GM12878 (cell line): ENCODE measurements at regions not wholly inside any gene's neighbourhood (a gene's known extent, or its start where the extent isn't known, plus 50 kb on each side); places are given as distances from the start of the nearest gene placed in this dataset.

Experiments used
- BRCA1 ChIP-seq: IDR thresholded peaks from 2 replicates; pipeline ENCODE4 v1.6.1; 2011; ENCODE audit warnings: low read depth, low read length, improper control_type of control experiment
- PAX5 ChIP-seq: IDR thresholded peaks from 2 replicates; pipeline ENCODE4 v1.6.1; 2011; ENCODE audit warnings: low read depth, low read length, borderline replicate concordance
- POLR2A ChIP-seq: IDR thresholded peaks from 2 replicates; pipeline ENCODE4 v1.6.1; 2011; ENCODE audit warnings: low read depth, mild to moderate bottlenecking, low read length
- ZBED1 ChIP-seq: IDR thresholded peaks from 2 replicates; pipeline ENCODE4 v1.6.1; 2016; ENCODE audit warnings: borderline replicate concordance
- TF ChIP-seq, protein P1 (sequence below), 3 experiments: IDR thresholded peaks in 2 of 3; conservative IDR thresholded peaks in 1 of 3; 2 replicates each; pipeline ENCODE4 v1.5.1; 2011; ENCODE audit warnings: low read depth in 3 of 3, low read length in 3 of 3, mild to moderate bottlenecking in 3 of 3, control low read depth in 2 of 3, moderate library complexity in 2 of 3, inconsistent platforms in 1 of 3, mixed read lengths in 1 of 3; ENCODE audit not compliant: control insufficient read depth in 2 of 3, insufficient read depth in 1 of 3; ENCODE audit errors: extremely low read depth in 1 of 3

- TF ChIP-seq, protein P1, sequence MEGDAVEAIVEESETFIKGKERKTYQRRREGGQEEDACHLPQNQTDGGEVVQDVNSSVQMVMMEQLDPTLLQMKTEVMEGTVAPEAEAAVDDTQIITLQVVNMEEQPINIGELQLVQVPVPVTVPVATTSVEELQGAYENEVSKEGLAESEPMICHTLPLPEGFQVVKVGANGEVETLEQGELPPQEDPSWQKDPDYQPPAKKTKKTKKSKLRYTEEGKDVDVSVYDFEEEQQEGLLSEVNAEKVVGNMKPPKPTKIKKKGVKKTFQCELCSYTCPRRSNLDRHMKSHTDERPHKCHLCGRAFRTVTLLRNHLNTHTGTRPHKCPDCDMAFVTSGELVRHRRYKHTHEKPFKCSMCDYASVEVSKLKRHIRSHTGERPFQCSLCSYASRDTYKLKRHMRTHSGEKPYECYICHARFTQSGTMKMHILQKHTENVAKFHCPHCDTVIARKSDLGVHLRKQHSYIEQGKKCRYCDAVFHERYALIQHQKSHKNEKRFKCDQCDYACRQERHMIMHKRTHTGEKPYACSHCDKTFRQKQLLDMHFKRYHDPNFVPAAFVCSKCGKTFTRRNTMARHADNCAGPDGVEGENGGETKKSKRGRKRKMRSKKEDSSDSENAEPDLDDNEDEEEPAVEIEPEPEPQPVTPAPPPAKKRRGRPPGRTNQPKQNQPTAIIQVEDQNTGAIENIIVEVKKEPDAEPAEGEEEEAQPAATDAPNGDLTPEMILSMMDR (IDR thresholded peaks at IDR 0.05 in 2 of 3, conservative IDR thresholded peaks at IDR 0.05 in 1 of 3; ENCODE audit: control insufficient read depth in 2 of 3, extremely low read depth in 1 of 3, insufficient read depth in 1 of 3, low read depth in 3 of 3, low read length in 3 of 3) = no peak
- no peak for TF ChIP-seq PAX5
- no peak for TF ChIP-seq BRCA1
- no peak for TF ChIP-seq ZBED1
- no peak for TF ChIP-seq POLR2A
Measured at GRCh38 chr5:78724061-78724460, 75.5 kb upstream of the LHFPL2 start.
